Endothelial cell (in vitro differentiated cells): ENCODE measurements at regions not wholly inside any gene's neighbourhood (a gene's known extent, or its start where the extent isn't known, plus 50 kb on each side); places are given as distances from the start of the nearest gene placed in this dataset.

ENCODE experiments used
- DNase-seq: peaks from one replicate; pipeline ENCODE4 v3.0.0; 2021; ENCODE audit warnings: low spot score
- H3K27ac Mint-ChIP-seq: one replicate; pipeline ENCODE4 v1.8.0; 2021; ENCODE audit warnings: mixed read lengths, inconsistent platforms; ENCODE audit not compliant: unreplicated experiment
- H3K27me3 Mint-ChIP-seq: one replicate; pipeline ENCODE4 v1.8.0; 2021; ENCODE audit warnings: mild to moderate bottlenecking, moderate library complexity, mixed read lengths, inconsistent platforms; ENCODE audit not compliant: unreplicated experiment
- H3K36me3 Mint-ChIP-seq: one replicate; pipeline ENCODE4 v1.8.0; 2021; ENCODE audit warnings: mild to moderate bottlenecking, low read depth, mixed read lengths, inconsistent platforms; ENCODE audit not compliant: unreplicated experiment
- H3K4me1 Mint-ChIP-seq: one replicate; pipeline ENCODE4 v1.8.0; 2021; ENCODE audit warnings: mild to moderate bottlenecking, mixed read lengths, inconsistent platforms; ENCODE audit not compliant: unreplicated experiment
- H3K4me3 Mint-ChIP-seq: one replicate; pipeline ENCODE4 v1.8.0; 2021; ENCODE audit warnings: mild to moderate bottlenecking, mixed read lengths, inconsistent platforms; ENCODE audit not compliant: unreplicated experiment
- H3K9me3 Mint-ChIP-seq: one replicate; pipeline ENCODE4 v1.8.0; 2021; ENCODE audit warnings: mixed read lengths, inconsistent platforms; ENCODE audit not compliant: unreplicated experiment
- TF ChIP-seq, protein P1 (sequence below): fragments of 200-600 bp; sonication (generic); IDR thresholded peaks from one replicate; pipeline ENCODE4 v1.5.0; 2021; ENCODE audit warnings: antibody characterized with exemption; ENCODE audit not compliant: unreplicated experiment

GRCh38 chr5:40396317-40396716, 283.4 kb upstream of the PTGER4 start:
- H3K27me3 Mint-ChIP-seq: no peaks in the 10 kb centered on the region
- no peak overlapping the region for H3K4me3 Mint-ChIP-seq
- no peaks in the 10 kb centered on the region for H3K36me3 Mint-ChIP-seq
- no peaks in the 10 kb centered on the region for H3K9me3 Mint-ChIP-seq
- TF ChIP-seq, protein P1, sequence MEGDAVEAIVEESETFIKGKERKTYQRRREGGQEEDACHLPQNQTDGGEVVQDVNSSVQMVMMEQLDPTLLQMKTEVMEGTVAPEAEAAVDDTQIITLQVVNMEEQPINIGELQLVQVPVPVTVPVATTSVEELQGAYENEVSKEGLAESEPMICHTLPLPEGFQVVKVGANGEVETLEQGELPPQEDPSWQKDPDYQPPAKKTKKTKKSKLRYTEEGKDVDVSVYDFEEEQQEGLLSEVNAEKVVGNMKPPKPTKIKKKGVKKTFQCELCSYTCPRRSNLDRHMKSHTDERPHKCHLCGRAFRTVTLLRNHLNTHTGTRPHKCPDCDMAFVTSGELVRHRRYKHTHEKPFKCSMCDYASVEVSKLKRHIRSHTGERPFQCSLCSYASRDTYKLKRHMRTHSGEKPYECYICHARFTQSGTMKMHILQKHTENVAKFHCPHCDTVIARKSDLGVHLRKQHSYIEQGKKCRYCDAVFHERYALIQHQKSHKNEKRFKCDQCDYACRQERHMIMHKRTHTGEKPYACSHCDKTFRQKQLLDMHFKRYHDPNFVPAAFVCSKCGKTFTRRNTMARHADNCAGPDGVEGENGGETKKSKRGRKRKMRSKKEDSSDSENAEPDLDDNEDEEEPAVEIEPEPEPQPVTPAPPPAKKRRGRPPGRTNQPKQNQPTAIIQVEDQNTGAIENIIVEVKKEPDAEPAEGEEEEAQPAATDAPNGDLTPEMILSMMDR: no peak
- H3K27ac Mint-ChIP-seq: no peak overlapping the region
- peaks cover 11% of the 10 kb centered on the region for H3K4me1 Mint-ChIP-seq
- DNase-seq: no peak

DNA sequence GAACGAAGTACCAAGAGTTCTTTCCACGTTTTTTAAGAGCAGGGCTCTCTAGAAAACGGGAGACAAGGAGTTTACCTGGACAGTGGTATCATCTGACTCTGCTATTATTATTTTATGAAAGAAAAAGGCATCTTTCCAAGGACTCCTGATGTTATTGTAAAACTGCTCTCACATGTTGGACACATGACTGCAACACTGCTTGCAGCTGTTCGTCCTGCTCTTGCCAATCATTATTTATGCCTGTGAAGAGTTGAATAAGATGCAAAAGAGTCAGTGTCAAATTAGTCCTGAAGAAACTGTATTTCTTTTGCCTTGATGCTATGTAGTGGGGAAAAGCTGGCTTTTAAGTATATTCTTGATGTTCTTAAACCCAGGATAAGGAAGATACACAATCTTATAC, 284.5 kb upstream of the PTGER4 start:
- TF ChIP-seq, protein P1: no peak
- DNase-seq: no peak
- Mint-ChIP-seq H3K36me3 (no peaks in the 10 kb centered on the region), H3K4me1 (peaks cover 11% of the 10 kb centered on the region), H3K4me3 (no peak overlapping the region), H3K9me3 (no peaks in the 10 kb centered on the region), H3K27ac (no peak overlapping the region), H3K27me3 (no peaks in the 10 kb centered on the region)

DNA sequence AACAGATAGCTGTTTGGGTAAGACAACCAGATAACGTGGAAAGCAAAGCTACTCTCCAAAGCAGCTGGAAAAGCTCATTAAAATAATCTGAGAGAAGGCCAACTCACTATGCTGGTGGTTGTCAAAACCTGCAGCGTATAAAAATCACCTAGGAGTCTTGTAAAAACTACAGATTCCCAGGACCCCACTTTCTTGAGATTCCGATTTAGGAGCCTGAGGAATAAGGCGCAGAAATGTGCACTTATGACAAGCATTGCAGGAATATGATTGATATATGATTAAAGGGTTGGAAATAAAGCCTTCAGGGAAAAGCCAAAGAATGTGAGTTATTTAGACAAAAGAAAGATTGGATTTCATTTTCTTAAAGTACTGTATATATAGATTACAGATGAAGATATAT, 285.0 kb upstream of the PTGER4 start:
- TF ChIP-seq, protein P1: no peak
- peaks cover 11% of the 10 kb centered on the region for H3K4me1 Mint-ChIP-seq
- H3K27me3 Mint-ChIP-seq: no peaks in the 10 kb centered on the region
- no peaks in the 10 kb centered on the region for H3K9me3 Mint-ChIP-seq
- no peak overlapping the region for H3K27ac Mint-ChIP-seq
- DNase-seq: no peak
- H3K36me3 Mint-ChIP-seq: no peaks in the 10 kb centered on the region
- no peak overlapping the region for H3K4me3 Mint-ChIP-seq

- H3K27ac Mint-ChIP-seq: no peak overlapping the region
- TF ChIP-seq, protein P1: no peak
- peaks cover 11% of the 10 kb centered on the region for H3K4me1 Mint-ChIP-seq
- DNase-seq: no peak
- H3K4me3 Mint-ChIP-seq: no peak overlapping the region
- H3K9me3 Mint-ChIP-seq: no peaks in the 10 kb centered on the region
- H3K27me3 Mint-ChIP-seq: no peaks in the 10 kb centered on the region
- H3K36me3 Mint-ChIP-seq: no peaks in the 10 kb centered on the region
These were observed 288.1 kb upstream of the PTGER4 start for GRCh38 chr5:40391642-40392041.

- H3K27ac Mint-ChIP-seq: no peak overlapping the region
- no peaks in the 10 kb centered on the region for H3K27me3 Mint-ChIP-seq
- H3K36me3 Mint-ChIP-seq: no peaks in the 10 kb centered on the region
- H3K4me1 Mint-ChIP-seq: peaks cover 11% of the 10 kb centered on the region
- TF ChIP-seq, protein P1: no peak
- H3K4me3 Mint-ChIP-seq: no peak overlapping the region
- no peak for DNase-seq
- H3K9me3 Mint-ChIP-seq: no peaks in the 10 kb centered on the region
These were observed 289.2 kb upstream of the PTGER4 start for GRCh38 chr5:40390281-40391149.
